B cell (primary cell): ENCODE measurements at regions not wholly inside any gene's neighbourhood (a gene's known extent, or its start where the extent isn't known, plus 50 kb on each side); places are given as distances from the start of the nearest gene placed in this dataset.

ENCODE experiments used
- ATAC-seq: fragments of 200-7000 bp; cut with Tn5 transposase; one replicate; pipeline ENCODE4 v1.10.0; 2021; ENCODE audit warnings: low read depth, mild to moderate bottlenecking, moderate number of reproducible peaks, moderate library complexity
- CTCF ChIA-PET: fragments of 350-600 bp; sonication (Branson Sonifier 250); formaldehyde crosslinking; loops from one replicate; lab custom pipeline; 2021; ENCODE audit warnings: antibody characterized with exemption, inconsistent platforms; lab: Charles Lee
- POLR2A ChIA-PET: fragments of 350-600 bp; sonication (Branson Sonifier 250); formaldehyde crosslinking; loops from one replicate; lab custom pipeline; 2021; ENCODE audit warnings: antibody characterized with exemption; lab: Charles Lee
- DNase-seq: peaks from one replicate; pipeline ENCODE4 v3.0.0; 2013
- H2AFZ ChIP-seq: 2 replicates; pipeline ENCODE4 v1.6.1; 2012; ENCODE audit warnings: mild to moderate bottlenecking, low read depth, low read length; ENCODE audit not compliant: insufficient read depth, poor library complexity, severe bottlenecking
- H3K27ac ChIP-seq, 2 donors: 1 replicate in 1 of 2; 2 replicates in 1 of 2; pipeline ENCODE4 v1.5.1; 2012 to 2013; ENCODE audit warnings: low read length in 2 of 2, mild to moderate bottlenecking in 2 of 2, moderate library complexity in 1 of 2
- H3K27me3 ChIP-seq, 4 experiments: fragments of 200-600 bp in 1 of 4; sonication (generic) in 1 of 4; replicated peaks in 1 of 4; 1 replicate in 2 of 4; 2 replicates in 2 of 4; pipeline versions ENCODE4 v1.6.1 to v1.7.0; 2013 to 2016; ENCODE audit warnings: low read length in 3 of 4, mild to moderate bottlenecking in 2 of 4, mixed read lengths in 1 of 4, moderate library complexity in 1 of 4; ENCODE audit not compliant: insufficient read depth in 4 of 4, control insufficient read depth in 3 of 4; ENCODE audit errors: control extremely low read depth in 1 of 4
- H3K36me3 ChIP-seq, 2 experiments: replicated peaks in 1 of 2; 1 replicate in 1 of 2; 2 replicates in 1 of 2; pipeline versions ENCODE4 v1.6.1 to v1.7.1; 2013; ENCODE audit warnings: low read length in 1 of 2; ENCODE audit not compliant: insufficient read depth in 2 of 2, control insufficient read depth in 1 of 2; ENCODE audit errors: control extremely low read depth in 1 of 2, extremely low read depth in 1 of 2
- H3K4me1 ChIP-seq, 2 donors: fragments of 200-600 bp in 1 of 2; sonication (generic) in 1 of 2; 1 replicate in 1 of 2; 2 replicates in 1 of 2; pipeline versions ENCODE4 v1.5.1 to v1.6.1; 2013 to 2017; ENCODE audit warnings: low read length in 2 of 2; ENCODE audit not compliant: control insufficient read depth in 2 of 2, insufficient read depth in 2 of 2
- H3K4me2 ChIP-seq: replicated peaks from 2 replicates; pipeline ENCODE3; 2012; ENCODE audit warnings: mild to moderate bottlenecking, low read depth, low read length; ENCODE audit not compliant: poor library complexity, severe bottlenecking
- H3K4me3 ChIP-seq, 5 experiments: fragments of 200-600 bp in 1 of 5; sonication (generic) in 1 of 5; 1 replicate in 3 of 5; 2 replicates in 2 of 5; pipeline versions ENCODE4 v1.5.1 to v1.7.0; 2011 to 2016; ENCODE audit warnings: low read length in 4 of 5, mild to moderate bottlenecking in 4 of 5, low read depth in 2 of 5, control low read depth in 1 of 5, moderate library complexity in 1 of 5; ENCODE audit not compliant: insufficient read depth in 1 of 5; ENCODE audit errors: control extremely low read depth in 1 of 5, extremely low read depth in 1 of 5
- H3K79me2 ChIP-seq: fragments of 200-600 bp; sonication (generic); one replicate; pipeline ENCODE4 v1.6.0; 2016; ENCODE audit warnings: low read length; ENCODE audit not compliant: control insufficient read depth, insufficient read depth
- H3K9ac ChIP-seq: fragments of 200-600 bp; sonication (generic); 2 replicates; pipeline ENCODE4 v1.6.1; 2017; ENCODE audit warnings: mild to moderate bottlenecking, low read length, moderate library complexity
- H3K9me3 ChIP-seq, 3 donors: one replicate each; pipeline versions ENCODE4 v1.6.1 to v1.7.1; 2013; ENCODE audit warnings: low read length in 2 of 3; ENCODE audit not compliant: control insufficient read depth in 2 of 3, insufficient read depth in 1 of 3; ENCODE audit errors: control extremely low read depth in 1 of 3
- H4K20me1 ChIP-seq: 2 replicates; pipeline ENCODE4 v1.6.0; 2012; ENCODE audit warnings: mild to moderate bottlenecking, low read length; ENCODE audit not compliant: insufficient read depth, control insufficient read depth, poor library complexity, severe bottlenecking
- H3K27ac Mint-ChIP-seq: one replicate; pipeline ENCODE4 v1.8.0; 2021; ENCODE audit warnings: mixed read lengths
- H3K27me3 Mint-ChIP-seq: one replicate; pipeline ENCODE4 v1.8.0; 2021; ENCODE audit warnings: mixed read lengths
- H3K4me1 Mint-ChIP-seq: one replicate; pipeline ENCODE4 v1.8.0; 2021; ENCODE audit warnings: mixed read lengths
- H3K4me3 Mint-ChIP-seq: one replicate; pipeline ENCODE4 v1.8.0; 2021; ENCODE audit warnings: mixed read lengths
- H3K9me3 Mint-ChIP-seq: one replicate; pipeline ENCODE4 v1.8.0; 2022; ENCODE audit warnings: mixed read lengths; ENCODE audit not compliant: insufficient read depth
- CTCF ChIP-seq: fragments of 200-600 bp; IDR thresholded peaks from one replicate; pipeline ENCODE4 v1.8.0; 2022; ENCODE audit warnings: antibody characterized with exemption, mild to moderate bottlenecking
- EZH2 ChIP-seq: IDR thresholded peaks from 2 replicates; pipeline ENCODE4 v1.6.1; 2012; ENCODE audit warnings: borderline replicate concordance, low read depth, mild to moderate bottlenecking, moderate library complexity, low read length; ENCODE audit not compliant: insufficient read depth, poor library complexity, severe bottlenecking
- WGBS: methylation state at CpG from one replicate; pipeline ENCODE4 v1.1.5; 2013; ENCODE audit warnings: missing lambda C conversion rate; ENCODE audit not compliant: insufficient coverage; 5-methylcytosine and 5-hydroxymethylcytosine counted together
- intact Hi-C: fragments of 100-400 bp; cut with micrococcal nuclease; formaldehyde crosslinking; loops from one replicate; pipeline ENCODE4 v1.10.0; 2022

DNA sequence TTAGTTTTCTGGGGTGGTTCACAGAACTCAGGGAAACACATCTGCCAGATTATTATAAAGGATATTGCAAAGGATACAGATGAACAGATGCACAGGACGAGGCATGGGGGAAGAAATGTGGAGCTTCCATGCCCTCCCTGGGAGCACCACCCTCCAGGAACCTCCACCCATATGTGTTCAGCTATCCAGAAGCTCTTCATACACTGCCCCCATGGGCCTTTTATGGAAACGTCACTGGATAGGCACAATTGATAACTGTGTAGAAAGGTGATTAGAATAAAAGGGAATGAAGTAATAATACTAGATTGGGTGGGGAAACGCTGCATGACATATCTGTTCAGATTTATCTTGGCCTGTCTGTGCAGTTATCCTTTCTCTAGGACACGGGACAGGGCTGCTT is 357.9 kb downstream of the HS3ST1 start:
- Histone ChIP-seq H4K20me1 (no peaks in the 10 kb centered on the region), H3K9ac (no peak overlapping the region), H3K4me1 (peaks cover 0 to 3% of the 10 kb centered on the region in 2 donors), H3K4me3 (no peak overlapping the region), H3K27me3 (no peaks in the 10 kb centered on the region), H3K79me2 (no peaks in the 10 kb centered on the region), H3K36me3 (no peaks in the 10 kb centered on the region), H3K4me2 (no peak overlapping the region), H3K27ac (no peak overlapping the region), H3K9me3 (no peaks in the 10 kb centered on the region), H2AFZ (no peak overlapping the region)
- no peak overlapping the region for H3K27ac Mint-ChIP-seq
- peaks cover 23% of the 10 kb centered on the region for H3K4me1 Mint-ChIP-seq
- intact Hi-C loops: no loop called here
- H3K27me3 Mint-ChIP-seq: no peaks in the 10 kb centered on the region
- H3K9me3 Mint-ChIP-seq: no peaks in the 10 kb centered on the region
- CTCF ChIA-PET: interaction anchor here (1.4 kb wide), 1 partner anchor 22 kb away, joined by 3 read pairs; no protein-coding TSS in a partner anchor
- POLR2A ChIA-PET: no interaction called here
- TF ChIP-seq CTCF (no peak), EZH2 (no peak)
- whole genome bisulfite sequencing: 85% methylated on average over 3 of the region's 4 CpGs
- H3K4me3 Mint-ChIP-seq: no peak overlapping the region
- DNase-seq (no peak), ATAC-seq (no peak)

DNA sequence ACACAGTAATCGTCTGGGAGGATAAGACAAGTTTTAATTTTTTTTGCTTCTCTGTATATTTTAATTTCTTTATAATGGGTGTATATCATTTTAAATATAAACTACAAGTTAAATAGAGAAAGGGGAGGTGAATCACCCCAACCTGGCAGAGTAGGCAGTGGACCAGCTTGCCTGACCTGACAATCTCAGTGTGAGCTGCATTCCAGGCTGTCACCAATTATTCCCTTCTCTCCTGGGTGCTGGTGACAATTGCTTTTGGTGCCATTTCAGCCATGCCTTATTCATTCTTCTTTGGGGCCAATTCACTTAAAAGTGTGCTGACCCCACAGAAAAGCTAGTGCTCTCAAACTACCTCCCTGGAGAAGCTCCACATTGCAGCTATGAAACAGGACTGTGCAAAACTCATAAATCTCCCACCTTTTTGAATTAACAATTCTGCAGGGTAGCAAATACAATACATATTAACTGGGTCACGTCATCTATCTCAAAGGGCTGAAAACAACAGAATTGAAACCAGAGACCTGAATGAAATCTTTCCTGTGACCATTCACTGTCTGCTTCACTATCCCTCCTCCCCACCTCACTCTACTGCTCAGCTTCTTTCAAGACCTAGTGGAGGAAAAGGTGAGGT is 359.0 kb downstream of the HS3ST1 start:
- Mint-ChIP-seq H3K27me3 (no peaks in the 10 kb centered on the region), H3K4me1 (peaks cover 19% of the 10 kb centered on the region), H3K27ac (no peak overlapping the region), H3K4me3 (no peak overlapping the region), H3K9me3 (no peaks in the 10 kb centered on the region)
- no peak for DNase-seq
- Histone ChIP-seq H3K9me3 (no peaks in the 10 kb centered on the region), H3K4me3 (no peak overlapping the region), H3K36me3 (no peaks in the 10 kb centered on the region), H3K79me2 (no peaks in the 10 kb centered on the region), H3K27ac (no peak overlapping the region), H2AFZ (no peak overlapping the region), H3K27me3 (no peaks in the 10 kb centered on the region), H4K20me1 (no peaks in the 10 kb centered on the region), H3K4me2 (no peak overlapping the region), H3K4me1 (peaks cover 0 to 3% of the 10 kb centered on the region in 2 donors), H3K9ac (no peak overlapping the region)
- no peak for ATAC-seq
- CTCF ChIA-PET: interaction anchor here (0.5 to 1.4 kb wide), 2 partner anchors 20 to 98 kb away, joined by 3 read pairs; no protein-coding TSS in a partner anchor
- intact Hi-C loops: no loop called here
- POLR2A ChIA-PET: no interaction called here
- WGBS: 67% methylated on average over 1 of the region's 2 CpGs
- TF ChIP-seq CTCF (no peak), EZH2 (no peak)
